SW480 (cell line): ENCODE measurements at regions not wholly inside any gene's neighbourhood (a gene's known extent, or its start where the extent isn't known, plus 50 kb on each side); places are given as distances from the start of the nearest gene placed in this dataset.

Experiments used
- DNase-seq: peaks from one replicate; pipeline ENCODE4 v3.0.0-alpha.2; 2016; ENCODE audit warnings: low spot score

DNA sequence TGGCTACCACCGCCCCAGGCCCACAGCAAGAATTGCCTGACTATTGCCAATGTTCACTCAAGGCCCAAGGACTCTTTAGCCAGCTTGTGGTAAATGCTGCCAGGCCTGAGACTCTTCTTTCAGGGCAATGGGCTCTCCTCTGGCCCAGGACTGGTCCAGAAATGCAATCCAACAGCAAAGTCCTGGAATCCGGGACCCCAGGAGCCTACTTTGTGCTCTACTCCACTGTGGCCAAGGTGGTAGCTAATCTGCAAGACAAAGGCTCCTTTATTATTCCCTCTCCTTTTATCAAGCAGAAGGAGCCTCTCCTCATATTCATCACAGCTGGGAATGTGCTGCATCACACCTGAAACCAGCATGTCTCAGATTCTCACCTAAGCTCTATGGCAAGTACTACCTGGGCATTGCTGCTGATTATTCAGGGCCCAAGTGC lies 107.6 kb upstream of the PRSS58 start:
- no peak for DNase-seq

DNA sequence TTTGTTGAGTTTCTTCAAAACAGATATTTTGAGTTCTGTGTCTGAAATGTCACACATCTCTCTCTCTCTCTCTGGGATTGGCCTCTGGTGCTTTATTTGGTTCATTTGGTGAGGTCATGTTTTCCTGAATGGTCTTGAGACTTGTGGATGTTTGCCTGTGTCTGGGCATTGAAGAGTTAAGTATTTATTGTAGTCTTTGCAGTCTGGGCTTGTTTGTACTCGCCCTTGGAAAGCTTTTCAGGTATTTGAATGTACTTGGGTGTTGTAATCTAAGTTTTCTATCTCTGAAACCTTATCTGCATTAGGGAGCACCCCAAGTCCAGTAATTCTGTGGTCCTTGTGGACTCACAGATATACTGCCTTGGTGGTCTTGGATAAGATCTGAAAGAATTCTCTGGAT lies 106.7 kb upstream of the PRSS58 start:
- no peak for DNase-seq

DNA sequence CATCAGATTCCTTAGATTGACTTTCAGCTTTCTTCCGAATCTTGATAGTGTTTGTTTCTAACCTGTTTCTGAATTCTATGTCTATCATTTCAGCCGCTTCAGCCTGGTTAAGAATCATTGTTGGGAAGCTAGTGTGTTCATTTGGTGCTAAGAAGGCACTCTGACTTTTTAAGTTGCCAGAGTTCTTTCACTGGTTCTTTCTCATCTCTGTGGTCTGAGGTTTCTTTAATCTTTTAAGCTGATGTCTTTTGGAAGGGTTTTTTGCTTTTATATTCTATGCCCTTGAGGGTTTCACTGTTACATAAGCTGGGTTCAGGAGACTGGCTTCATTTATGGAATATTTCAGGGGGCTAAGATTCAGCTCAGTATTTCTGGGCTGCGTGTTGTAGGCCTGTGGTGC lies 104.5 kb upstream of the PRSS58 start:
- no peak for DNase-seq

DNA sequence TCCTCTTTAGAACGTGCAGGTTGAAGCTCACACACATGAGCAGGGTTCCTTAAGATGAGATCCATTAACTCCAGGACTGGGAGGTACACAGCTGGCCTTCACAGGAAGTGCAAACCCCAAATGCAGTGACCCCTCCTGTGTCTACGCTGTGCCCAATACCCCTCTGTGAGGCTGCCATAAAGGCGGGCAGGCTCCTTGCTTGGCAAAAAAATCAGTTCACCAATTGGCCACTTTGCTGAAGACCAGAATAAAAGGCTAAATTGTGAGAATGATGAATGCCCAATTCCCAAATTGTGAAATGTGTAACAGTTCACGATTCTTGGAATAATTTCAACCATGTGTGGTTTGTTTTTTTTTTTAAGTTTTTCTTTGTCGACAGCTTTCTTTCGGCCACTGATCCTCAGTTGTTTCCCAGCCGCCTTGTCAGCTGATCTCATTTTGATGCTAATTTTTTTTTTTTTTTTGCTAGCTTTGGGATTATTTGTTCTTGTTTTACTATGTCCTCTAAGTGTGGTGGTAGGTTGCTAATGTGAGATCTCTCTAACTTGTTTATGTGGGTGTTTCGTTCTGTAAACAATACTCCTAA lies 101.9 kb upstream of the PRSS58 start:
- DNase-seq: no peak

- DNase-seq: peak; percentile 77
These were observed 100.2 kb upstream of the PRSS58 start for GRCh38 chr7:142357953-142358520.

- DNase-seq: no peak
These were observed 98.3 kb upstream of the PRSS58 start for GRCh38 chr7:142356166-142356565.

GRCh38 chr7:142355328-142355727 lies 97.5 kb upstream of the PRSS58 start:
- no peak for DNase-seq

- DNase-seq: no peak
These were observed 95.5 kb upstream of the PRSS58 start for GRCh38 chr7:142353147-142354060.

DNA sequence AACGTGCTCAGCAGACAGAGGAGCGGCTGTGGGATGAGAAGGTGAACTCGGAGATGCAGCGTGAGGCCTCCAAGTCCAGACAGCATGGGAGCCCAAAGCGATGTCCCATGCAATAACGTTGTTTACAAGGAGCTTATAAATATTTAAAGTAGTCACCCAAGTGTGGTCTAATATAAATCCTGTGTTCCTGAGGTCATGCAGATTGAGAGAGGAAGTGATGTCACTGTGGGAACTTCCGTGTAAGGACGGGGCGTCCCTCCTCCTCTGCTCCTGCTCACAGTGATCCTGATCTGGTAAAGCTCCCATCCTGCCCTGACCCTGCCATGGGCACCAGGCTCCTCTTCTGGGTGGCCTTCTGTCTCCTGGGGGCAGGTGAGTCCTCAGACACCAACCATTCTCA lies 94.7 kb upstream of the PRSS58 start:
- no peak for DNase-seq

DNA sequence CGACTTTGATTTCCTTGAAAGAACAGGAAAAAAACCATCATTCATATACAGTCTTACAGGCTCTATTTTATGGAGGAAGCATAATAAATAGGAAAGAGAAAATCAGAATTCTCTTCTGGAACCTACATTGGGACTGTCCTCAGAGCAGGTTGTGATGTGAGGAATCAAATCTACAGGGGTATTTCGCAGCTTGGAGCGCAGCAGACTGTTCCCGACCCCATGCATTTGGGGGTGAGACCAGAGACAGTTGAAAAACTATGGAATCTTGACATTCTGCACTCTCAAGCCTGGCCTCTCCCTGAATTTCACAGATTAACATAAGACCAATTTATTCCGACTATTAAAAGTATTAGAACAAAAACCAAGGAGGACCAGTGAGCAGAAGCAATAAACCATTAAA lies 93.3 kb upstream of the PRSS58 start:
- DNase-seq: no peak

DNA sequence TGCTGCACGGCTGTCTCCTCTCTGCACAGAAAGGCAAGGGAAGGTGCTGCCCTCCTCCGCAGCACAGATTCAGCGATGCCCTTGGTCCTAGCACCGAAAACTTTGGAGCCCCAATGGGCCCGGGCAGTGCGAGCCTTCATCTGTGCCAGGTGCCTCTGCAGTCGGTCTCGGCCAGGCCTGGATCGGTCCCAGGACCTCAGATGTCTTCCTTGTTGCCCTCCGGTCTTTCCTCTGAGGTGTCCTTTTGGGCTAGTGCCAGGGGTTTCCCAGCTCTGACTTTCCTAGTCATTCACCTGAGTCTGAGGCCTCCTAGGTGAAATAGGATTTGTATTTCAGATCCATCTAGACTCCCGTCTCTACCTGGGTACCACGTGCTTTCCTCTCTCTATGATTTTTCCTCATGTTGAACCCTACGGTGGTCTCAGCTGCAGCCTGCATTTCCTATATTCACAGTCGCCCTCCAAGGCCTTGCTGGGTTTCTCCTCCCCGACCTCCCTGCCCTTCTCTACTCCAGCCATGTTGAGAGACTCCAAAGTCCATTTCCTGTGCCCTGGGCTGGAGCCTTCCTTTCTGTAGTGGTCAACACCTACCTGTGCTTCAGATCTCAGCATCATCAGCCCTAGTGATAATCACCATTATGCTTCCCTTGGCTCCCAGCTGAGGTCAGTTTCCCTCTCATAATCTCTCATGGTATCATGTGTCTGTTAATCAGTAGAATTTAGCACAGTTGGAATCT lies 92.0 kb upstream of the PRSS58 start:
- no peak for DNase-seq

GRCh38 chr7:142348921-142349405 lies 91.1 kb upstream of the PRSS58 start:
- no peak for DNase-seq

GRCh38 chr7:142348100-142348499 lies 90.2 kb upstream of the PRSS58 start:
- no peak for DNase-seq

GRCh38 chr7:142347091-142347490 lies 89.2 kb upstream of the PRSS58 start:
- DNase-seq: no peak

- no peak for DNase-seq
These were observed 88.0 kb upstream of the PRSS58 start for GRCh38 chr7:142345811-142346210.

GRCh38 chr7:142338633-142339501 lies 81.0 kb upstream of the PRSS58 start:
- DNase-seq: no peak

DNA sequence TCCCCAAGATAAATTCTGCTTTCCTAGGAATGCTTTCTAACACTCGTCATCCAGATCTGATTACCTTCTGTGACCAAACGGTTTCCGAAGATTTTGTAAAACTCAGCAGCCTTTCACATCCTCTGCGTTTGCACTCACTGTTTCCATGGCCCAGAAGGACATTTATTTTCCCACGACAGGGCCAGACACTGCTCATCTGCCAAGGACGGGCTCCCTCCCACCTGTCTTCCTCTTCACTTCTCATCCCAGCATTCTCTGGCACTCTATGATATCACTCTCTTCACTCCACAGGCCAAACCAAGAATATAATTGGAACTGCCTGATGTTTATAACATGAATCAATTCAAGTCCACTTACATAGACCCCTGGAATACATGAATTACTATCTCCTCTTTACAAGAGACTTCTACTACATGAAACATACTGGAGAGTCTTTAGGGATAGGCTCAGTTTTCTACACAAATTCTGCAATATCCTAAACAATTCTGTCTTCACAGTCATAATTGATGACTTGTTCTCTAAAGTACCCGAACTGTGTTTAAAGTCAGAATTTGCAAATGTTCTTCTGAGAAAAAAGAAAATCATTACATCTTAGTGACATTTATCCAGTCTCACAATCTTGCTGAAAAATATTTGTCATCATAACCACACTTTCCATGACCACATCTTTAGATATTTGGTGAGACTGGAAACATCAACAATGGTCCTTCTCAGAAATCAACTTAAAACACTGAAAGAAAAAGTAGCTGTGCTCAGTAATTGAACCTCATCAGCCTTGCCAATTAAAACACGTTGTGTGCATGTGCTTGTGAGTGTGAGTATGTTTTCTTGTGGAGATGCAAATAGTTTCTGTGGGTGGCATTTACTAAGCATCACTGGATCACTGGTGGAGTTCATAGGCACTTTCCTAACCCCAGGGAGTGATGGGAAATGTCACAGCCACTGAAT lies 79.5 kb upstream of the PRSS58 start:
- DNase-seq: no peak

DNA sequence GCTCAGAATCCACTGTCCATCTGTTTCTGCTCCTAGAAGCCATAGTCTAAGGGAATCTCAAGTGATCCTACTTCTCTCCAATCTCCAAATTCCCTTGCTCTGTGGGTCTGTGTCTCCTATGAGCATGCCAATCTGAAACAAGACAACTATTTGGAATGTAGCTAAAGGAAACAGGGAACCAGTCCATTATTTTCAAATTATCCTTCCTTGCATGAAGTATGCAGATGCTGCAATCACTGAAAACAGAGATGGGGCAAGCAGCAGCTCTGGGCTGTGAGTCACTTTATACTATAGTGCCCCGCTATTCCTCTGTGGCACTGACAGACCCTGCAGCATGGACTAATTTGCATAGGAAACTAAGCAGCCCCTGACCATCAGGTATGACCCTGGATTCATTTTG lies 76.9 kb upstream of the PRSS58 start:
- no peak for DNase-seq

- DNase-seq: no peak
These were observed 76.4 kb upstream of the PRSS58 start for GRCh38 chr7:142334236-142334635.

DNA sequence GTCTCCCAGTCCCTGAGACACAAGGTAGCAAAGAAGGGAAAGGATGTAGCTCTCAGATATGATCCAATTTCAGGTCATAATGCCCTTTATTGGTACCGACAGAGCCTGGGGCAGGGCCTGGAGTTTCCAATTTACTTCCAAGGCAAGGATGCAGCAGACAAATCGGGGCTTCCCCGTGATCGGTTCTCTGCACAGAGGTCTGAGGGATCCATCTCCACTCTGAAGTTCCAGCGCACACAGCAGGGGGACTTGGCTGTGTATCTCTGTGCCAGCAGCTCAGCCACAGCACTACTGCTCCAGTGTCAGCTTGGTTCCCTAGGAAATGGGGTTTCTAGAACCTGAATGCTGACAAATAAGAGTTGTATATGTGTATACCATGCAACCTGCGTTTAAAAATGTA lies 74.6 kb upstream of the PRSS58 start:
- no peak for DNase-seq
